Esophagus muscularis mucosa (tissue), 4 donors: ENCODE measurements at regions not wholly inside any gene's neighbourhood (a gene's known extent, or its start where the extent isn't known, plus 50 kb on each side); places are given as distances from the start of the nearest gene placed in this dataset.

Source experiments
- EP300 ChIP-seq: sonication (generic); formaldehyde crosslinking; IDR thresholded peaks from one replicate; pipeline ENCODE4 v1.6.1; 2017; ENCODE audit warnings: antibody characterized with exemption
- POLR2A ChIP-seq: fragments of 450-650 bp; IDR thresholded peaks from one replicate; pipeline ENCODE4 v1.6.1; 2017; ENCODE audit warnings: antibody characterized with exemption, moderate library complexity, mild to moderate bottlenecking, low read depth
- POLR2AphosphoS5 ChIP-seq, 2 donors: sonication (generic); formaldehyde crosslinking; IDR thresholded peaks; one replicate each; pipeline ENCODE4 v1.6.1; 2017; ENCODE audit warnings: antibody characterized with exemption in 2 of 2
- TF ChIP-seq, protein P1 (sequence below), 3 experiments: fragments of 200-600 bp in 2 of 3; fragments of 450-650 bp in 1 of 3; sonication (generic) in 2 of 3; IDR thresholded peaks; one replicate each; pipeline ENCODE4 v1.5.1; 2017 to 2019; ENCODE audit warnings: antibody characterized with exemption in 3 of 3, mild to moderate bottlenecking in 2 of 3, moderate library complexity in 1 of 3

DNA sequence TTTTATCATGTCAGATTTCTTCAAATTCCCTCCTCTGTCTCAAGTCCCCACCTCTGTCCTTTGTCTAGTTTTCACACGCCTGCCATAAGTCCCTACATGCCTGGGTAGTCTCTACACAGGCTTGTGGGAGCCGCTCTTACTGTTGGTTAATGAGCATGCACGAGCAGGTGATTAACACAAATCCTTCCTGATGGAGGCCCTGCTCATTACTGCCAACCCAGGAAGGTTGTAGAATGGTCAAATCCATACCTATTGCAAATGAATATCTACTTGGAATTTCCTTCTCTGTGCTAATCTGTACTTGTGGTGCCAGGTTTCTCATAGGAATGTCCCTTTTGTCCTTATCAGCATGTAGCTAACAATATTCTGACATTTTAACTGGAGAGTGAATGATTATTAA, 208.4 kb upstream of the HDX start:
- TF ChIP-seq, protein P1, sequence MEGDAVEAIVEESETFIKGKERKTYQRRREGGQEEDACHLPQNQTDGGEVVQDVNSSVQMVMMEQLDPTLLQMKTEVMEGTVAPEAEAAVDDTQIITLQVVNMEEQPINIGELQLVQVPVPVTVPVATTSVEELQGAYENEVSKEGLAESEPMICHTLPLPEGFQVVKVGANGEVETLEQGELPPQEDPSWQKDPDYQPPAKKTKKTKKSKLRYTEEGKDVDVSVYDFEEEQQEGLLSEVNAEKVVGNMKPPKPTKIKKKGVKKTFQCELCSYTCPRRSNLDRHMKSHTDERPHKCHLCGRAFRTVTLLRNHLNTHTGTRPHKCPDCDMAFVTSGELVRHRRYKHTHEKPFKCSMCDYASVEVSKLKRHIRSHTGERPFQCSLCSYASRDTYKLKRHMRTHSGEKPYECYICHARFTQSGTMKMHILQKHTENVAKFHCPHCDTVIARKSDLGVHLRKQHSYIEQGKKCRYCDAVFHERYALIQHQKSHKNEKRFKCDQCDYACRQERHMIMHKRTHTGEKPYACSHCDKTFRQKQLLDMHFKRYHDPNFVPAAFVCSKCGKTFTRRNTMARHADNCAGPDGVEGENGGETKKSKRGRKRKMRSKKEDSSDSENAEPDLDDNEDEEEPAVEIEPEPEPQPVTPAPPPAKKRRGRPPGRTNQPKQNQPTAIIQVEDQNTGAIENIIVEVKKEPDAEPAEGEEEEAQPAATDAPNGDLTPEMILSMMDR (IDR thresholded peaks at IDR 0.05) = no peak
- TF ChIP-seq EP300 (no peak), POLR2A (no peak), POLR2AphosphoS5 (IDR thresholded peaks at IDR 0.05) (no peak)
